IPS-18c (cell line): ENCODE measurements at regions not wholly inside any gene's neighbourhood (a gene's known extent, or its start where the extent isn't known, plus 50 kb on each side); places are given as distances from the start of the nearest gene placed in this dataset.
"Not testable (repeated sequence)": the region's sequence is repeated elsewhere in the genome, so short reads cannot be mapped to it uniquely, and the experiment has no call there.

Experiments used
- H3K4me3 ChIP-seq: 2 replicates; pipeline ENCODE4 v1.7.0; 2013; ENCODE audit warnings: low read depth, mild to moderate bottlenecking, low read length, moderate library complexity; ENCODE audit not compliant: insufficient read depth
- H3K9me3 ChIP-seq: one replicate; pipeline ENCODE4 v1.6.1; 2013; ENCODE audit warnings: mild to moderate bottlenecking, low read length, moderate library complexity; ENCODE audit not compliant: control insufficient read depth, insufficient read depth

DNA sequence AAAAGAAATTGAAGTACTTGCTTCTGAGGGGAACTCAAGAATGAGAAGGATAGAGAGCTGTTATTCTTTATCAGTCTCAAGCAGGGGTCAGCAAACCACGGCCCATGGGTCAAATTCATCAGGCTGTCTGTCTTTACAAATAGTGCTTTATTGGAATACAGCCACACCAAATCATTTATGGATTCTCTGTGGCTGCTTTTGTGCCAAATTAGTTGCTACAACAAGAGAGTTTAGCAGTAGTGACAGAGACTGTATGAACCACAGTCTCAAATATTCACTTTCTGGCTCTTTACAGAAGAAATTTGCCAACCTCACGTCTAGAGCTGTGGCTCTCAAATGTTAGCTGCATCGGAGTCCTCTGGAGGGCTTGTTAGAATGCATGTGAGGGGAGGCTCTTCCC is 258.0 kb upstream of the RARB start:
- no peaks in the 10 kb centered on the region for H3K9me3 ChIP-seq
- H3K4me3 ChIP-seq, result no peak overlapping the region

DNA sequence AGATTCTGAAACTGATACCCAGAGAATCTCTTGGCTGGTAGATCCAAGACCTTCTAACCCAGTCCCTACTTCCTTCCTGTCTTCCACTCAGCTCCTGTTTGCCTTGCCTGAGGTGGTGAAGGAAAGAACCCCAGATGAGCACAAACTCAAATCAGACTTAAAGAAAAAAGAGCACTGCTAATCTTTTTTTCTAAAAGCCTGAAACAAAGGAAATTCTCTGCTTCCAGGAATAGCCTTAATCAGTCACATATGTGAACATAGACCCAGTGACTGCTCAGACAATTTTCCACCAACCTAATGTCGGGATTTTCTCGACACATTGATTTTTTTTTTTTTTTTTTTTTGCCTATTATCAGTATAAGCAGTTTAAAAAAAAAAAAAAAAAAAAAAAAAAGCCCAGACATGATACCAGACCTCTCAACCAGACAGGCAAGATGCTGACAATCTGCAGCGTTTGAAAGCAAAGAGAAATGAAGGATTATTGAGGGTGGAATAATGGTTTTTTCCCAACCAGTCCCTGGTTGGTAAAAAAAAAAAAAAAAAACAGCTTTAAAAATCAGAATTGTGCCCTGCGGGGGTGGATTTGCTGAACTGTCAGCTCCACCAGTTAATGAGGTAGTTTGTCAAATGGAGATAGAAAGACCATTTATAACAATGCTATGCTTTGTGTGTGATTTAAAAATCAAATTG is 256.8 kb upstream of the RARB start:
- H3K4me3 ChIP-seq, result no peak overlapping the region
- H3K9me3 ChIP-seq, result no peaks in the 10 kb centered on the region

DNA sequence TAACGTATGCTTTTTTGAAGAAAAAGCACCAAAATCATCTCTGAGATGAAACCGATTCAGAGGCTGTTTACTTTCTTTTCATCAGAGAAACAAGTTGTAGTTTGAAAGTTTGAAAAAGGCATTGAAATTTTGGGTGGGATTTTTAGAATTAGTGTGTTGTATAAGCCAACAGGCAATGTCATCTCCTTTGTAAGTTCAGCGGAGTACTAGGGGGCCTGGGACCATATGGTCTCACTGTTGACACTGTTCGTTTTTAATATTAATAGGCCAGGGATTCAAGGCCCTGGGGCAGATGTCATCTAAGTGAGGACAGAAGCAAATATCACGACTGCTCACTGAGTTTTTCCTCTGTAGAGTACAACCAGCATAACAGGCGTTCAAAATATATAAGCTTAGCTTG is 256.2 kb upstream of the RARB start:
- Histone ChIP-seq H3K9me3 (no peaks in the 10 kb centered on the region), H3K4me3 (no peak overlapping the region)

DNA sequence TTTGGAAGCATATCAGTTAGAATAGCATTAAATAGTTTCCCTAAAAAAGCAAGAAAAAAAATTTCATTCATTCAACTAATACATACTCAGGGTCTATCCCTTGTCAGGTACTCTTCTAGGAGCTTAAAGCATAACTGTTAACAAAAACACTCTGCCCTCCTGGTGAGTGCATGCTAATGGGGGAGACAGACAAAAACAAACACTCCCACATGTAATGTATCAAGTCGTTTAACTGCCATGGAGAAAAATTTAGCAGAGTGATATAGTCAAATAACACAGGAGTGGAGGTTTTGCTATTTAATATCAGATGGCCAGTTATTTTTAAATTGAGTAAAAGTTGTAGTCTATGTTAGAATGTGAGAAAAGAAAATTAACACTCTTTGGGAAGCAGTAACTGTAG is 254.5 kb upstream of the RARB start:
- H3K4me3 ChIP-seq, result no peak overlapping the region

DNA sequence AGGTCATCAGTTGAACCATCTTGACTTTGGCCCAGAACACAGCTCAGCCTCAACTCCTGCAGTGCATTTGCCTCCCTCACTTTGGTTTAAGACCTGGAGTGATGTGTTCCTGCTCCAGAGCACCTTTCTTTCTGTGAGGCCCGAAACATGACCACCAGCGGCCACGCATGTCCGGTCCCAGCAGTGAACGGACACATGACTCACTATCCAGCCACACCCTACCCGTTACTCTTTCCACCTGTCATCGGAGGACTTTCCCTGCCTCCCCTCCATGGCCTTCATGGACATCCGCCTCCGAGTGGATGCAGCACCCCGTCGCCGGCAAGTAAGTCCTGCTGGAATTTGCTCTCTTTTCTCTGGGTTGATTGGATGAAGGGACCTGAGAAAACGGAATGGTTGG is 253.8 kb upstream of the RARB start:
- Histone ChIP-seq H3K4me3 (no peak overlapping the region), H3K9me3 (no peaks in the 10 kb centered on the region)

More for the DNA sequence above, 254.5 kb upstream of the RARB start:
- no peaks in the 10 kb centered on the region for H3K9me3 ChIP-seq

DNA sequence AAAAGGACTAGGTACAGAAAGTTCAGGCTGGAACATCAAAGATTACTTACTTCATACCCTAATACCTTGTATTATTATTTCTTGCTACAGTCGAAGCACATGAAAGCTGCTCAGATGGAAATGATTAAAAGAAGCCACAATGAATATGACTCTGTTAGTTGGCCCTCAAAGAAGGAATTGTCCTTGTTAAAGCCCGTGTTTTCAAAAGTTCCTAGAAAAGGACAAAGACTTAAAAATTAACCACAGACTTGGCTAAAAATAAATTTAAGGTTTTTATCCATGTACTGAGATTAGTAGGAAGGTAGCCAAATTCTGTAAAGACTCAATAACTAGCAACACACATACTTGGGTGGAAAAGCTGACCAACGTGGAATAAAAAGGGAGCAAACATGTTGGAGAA is 251.0 kb upstream of the RARB start:
- Histone ChIP-seq H3K4me3 (no peak overlapping the region), H3K9me3 (no peaks in the 10 kb centered on the region)

DNA sequence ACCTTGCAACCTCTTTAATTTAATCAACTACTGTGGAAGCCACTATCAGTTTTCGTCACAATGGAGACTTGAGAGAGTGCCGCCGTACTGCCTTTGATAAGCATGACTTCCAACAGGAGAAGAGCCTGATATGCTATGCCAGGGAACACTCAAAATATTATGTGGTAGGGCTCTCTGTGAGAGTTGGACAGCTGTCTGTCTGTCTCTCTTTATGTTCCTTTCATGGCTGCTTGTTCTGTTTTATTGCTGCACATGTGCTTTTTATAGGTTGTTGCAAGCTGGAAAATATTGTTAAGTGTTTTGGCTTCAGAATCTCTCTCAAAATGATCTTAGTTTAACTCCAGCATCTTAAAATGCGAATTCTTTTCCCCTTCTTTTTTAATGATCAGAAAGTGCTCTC is 249.4 kb upstream of the RARB start:
- Histone ChIP-seq H3K4me3 (no peak overlapping the region), H3K9me3 (no peaks in the 10 kb centered on the region)

DNA sequence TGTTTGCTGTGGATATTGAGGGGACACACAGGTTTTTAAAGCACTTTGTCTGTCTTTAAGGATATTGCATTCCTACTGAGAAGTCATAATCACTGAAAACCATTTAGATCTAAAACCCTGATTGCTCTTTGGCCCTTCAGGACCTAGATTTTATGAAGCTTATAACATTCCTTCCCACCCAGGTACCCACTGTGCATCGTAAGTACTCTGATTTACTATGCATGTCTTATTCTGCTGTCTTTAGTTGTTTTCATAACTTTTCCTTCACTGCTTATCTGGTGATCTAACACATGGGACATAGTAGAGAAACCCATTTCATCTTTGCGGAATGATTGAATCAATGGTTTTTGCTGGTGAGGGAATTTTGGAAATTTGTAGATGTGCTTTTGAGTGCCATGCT is 247.0 kb upstream of the RARB start:
- H3K4me3 ChIP-seq, result no peak overlapping the region
- H3K9me3 ChIP-seq, result no peaks in the 10 kb centered on the region

DNA sequence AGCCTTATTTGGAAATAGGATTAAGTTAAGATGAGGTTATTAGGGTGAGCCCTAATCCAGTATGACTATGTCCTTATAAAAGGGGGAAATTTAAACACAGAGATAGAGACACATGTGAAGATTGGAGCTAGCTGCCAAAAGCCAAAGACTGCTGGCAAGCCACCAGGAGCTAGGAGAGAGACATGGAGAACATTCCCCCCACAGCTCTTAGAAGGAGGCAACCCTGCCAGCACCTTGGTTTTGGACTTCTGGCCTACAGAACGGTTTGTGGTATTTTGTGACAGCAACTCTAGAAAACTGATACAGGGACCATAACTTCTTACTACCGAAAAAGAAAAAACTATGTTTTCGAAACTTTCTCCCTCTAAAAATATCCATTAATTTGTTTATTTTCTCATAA is 245.3 kb upstream of the RARB start:
- Histone ChIP-seq H3K9me3 (no peaks in the 10 kb centered on the region), H3K4me3 (no peak overlapping the region)

DNA sequence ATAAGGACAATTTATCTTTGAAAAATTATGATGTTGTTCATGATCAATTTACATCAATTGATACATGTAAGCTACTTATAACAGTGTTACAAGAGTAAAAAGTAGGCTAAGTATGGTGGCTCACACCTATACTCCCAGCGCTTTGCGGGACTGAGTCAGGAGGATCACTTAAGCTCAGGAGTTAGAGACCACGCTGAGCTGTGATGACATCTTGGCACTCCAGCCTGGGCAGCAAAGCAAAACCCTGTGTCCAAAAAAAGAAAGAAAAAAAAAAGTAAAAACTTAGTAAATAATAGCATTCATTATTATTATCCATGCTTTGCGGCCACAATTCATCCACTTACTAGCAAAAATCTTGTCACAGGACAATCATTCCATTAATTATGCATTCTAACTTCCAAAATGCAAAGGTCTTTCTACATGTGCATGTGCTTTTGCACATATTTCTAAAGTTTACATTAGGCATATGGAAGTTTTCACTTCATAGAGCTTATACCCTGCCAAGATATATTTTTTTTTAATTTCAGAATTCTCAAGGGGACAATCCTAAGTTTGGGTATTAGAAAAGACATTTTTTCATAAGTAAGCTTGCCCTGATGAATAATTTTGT is 243.3 kb upstream of the RARB start:
- Histone ChIP-seq H3K9me3 (no peaks in the 10 kb centered on the region), H3K4me3 (no peak overlapping the region)

DNA sequence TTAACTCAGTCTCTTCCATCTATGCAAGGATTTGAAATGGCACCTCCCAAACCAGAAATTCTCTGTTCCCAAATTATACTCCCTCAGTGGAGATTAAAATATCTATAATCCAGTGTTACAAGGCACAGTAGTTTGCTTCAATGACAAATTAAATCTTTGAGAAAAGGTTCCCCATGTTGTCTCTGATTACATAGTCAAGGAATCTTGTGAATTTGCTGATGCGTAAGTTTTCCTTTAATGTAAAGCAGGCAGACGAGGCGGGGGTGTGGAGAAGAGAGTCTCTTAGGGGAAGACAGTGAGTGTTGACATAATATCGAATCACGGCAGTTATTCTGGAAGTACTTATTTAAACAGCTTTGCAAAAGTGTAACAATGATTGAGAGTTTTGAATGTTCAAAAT is 236.4 kb upstream of the RARB start:
- H3K4me3 ChIP-seq, result no peak overlapping the region
- H3K9me3 ChIP-seq, result no peaks in the 10 kb centered on the region

DNA sequence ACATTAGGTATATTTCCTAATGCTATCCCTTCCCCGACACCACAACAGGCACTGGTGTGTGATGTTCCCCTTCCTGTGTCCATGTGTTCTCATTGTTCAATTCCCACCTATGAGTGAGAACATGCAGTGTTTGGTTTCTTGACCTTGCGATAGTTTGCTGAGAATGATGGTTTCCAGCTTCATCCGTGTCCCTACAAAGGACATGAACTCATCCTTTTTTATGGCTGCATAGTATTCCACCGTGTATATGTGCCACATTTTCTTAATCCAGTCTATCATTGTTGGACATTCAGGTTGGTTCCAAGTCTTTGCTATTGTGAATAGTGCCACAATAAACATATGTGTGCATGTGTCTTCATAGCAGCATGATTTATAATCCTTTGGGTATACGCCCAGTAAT is 228.5 kb upstream of the RARB start:
- H3K9me3 ChIP-seq, H3K4me3 ChIP-seq: not testable (repeated sequence)

DNA sequence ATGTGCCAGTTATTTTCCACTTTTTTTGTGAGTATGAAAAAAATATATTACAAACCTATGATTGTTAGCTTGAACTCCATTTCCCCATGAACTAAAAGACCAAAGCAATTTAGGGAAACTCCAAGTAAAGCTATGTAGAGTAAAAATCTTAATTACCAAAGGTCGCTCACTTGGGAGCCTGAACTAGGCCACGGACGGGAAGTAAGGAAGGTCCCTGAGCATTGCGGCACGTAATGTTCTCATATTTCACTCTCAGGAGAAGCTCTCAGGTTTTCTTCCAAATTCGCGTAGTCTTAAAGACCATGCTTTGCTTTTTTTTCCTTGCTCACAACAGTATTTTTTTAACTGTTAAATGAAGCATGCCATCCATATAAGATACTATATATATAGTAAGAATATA is 215.3 kb upstream of the RARB start:
- Histone ChIP-seq H3K4me3 (no peak overlapping the region), H3K9me3 (peaks cover 3% of the 10 kb centered on the region)

DNA sequence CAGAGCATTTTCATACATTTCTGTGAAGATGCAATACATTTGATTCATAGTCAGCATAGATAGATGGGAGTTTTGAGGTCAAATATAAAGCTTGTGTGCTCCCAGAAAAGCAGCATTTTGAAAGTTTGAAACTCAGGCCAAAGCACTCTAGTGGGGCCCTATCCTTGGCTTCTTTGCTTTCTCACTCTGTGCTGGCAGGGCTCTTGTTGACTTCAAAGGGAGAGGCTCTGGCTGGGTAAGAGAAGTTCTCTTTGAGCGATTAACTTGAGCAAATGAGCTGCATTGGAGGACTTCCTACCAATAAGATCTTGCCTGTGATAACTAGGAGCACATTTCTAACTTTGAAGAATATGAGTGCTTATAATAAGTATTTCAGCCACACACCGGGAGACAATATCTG is 214.0 kb upstream of the RARB start:
- Histone ChIP-seq H3K4me3 (no peak overlapping the region), H3K9me3 (peaks cover 3% of the 10 kb centered on the region)

DNA sequence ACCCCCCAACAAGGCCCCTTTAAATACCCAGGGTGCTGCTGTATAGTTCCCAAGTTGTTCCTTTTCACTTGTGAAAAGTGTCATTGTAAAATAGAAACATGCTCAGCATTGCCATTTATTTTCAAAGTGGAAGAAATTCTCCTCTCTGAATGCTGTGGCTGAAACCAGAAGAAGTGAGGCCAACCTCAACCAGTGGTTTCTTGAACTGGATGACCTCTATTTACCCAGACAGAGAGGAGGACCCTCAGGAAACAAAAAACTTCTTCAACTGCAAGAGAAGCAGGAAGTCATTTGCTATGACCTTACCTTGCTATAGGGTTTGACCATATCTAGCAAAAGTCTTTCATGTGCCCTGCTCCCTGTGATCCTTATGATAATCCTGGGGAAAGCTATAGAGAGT is 209.7 kb upstream of the RARB start:
- Histone ChIP-seq H3K4me3 (no peak overlapping the region), H3K9me3 (peaks cover 3% of the 10 kb centered on the region)

DNA sequence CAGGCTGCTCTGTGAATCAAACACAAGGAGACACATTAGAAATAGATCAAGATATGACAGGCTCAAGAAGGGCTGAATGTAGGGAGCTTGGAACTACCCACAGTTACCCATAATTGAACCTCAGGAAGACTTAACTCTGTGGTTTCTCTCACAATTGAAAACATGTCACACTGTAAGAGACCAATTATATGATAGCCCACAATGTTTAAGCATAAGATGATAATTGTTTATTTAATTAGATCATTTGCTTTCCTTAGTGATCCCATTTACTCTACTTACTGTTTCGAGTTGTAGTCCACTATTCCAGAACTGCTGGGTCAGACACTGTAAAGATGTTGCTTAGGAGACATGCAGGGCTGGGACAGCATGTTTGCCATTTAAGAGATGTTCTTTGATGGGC is 201.3 kb upstream of the RARB start:
- H3K9me3 ChIP-seq, result no peaks in the 10 kb centered on the region
- no peak overlapping the region for H3K4me3 ChIP-seq

DNA sequence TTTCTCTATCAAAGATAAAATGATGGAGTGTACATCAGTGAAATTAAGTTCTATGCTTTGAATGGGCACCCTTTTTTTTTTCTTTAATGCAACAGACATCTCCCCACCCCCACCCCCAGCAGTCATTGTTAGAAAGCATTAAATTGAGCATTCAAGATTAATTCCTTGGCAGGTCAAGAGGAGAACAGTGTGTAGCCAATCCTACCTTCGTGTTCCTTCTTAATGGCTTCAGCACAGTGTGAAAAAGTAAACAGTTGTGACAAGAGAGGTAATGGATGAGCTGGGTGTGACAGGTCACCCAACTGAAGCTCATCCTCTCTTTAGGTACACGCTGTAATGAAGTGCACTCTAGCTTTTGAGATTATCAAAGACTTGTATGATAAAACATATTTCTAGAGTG is 198.5 kb upstream of the RARB start:
- Histone ChIP-seq H3K4me3 (no peak overlapping the region), H3K9me3 (no peaks in the 10 kb centered on the region)

DNA sequence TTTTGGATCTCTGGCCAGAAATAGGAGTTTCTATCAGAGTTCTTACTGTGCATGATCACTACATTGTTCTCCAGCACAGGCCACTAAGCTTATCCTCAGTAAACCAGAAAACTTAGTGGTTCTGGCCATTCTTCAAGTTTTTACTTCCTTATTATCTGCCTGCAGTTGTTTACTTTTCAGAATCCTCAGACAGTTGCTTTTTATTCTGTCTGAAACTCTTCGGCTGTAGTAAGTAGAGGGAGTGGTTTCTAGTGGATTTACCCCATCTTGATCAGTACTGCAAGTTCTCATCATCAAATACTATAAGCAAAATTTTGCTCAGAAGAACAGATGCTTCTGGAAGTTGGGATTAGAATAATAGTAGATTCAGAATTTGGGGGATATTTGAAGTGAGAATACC is 193.0 kb upstream of the RARB start:
- Histone ChIP-seq H3K9me3 (no peaks in the 10 kb centered on the region), H3K4me3 (no peak overlapping the region)

DNA sequence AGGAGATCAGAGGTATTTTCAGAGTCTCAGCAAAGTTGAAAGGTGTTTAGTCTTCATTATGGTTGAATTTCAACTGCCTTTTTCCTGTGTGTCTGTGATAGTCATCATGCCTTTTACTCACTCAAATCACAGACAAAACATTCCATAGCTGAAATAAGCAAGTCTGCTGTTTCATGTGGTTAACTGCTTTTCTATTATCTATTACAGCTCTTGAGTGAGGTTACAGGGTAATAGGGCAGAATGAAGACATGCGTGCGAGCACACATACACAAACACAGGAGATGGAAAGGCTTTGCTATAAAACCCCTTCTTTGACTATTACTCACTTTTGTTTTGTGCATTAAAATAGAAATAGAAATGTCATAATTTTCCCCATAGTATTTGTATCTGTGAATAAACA is 192.6 kb upstream of the RARB start:
- Histone ChIP-seq H3K4me3 (no peak overlapping the region), H3K9me3 (no peaks in the 10 kb centered on the region)
